ENCODE measurements at regions not wholly inside any gene's neighbourhood (a gene's known extent, or its start where the extent isn't known, plus 50 kb on each side); places are given as distances from the start of the nearest gene placed in this dataset.

- TF ChIP-seq POLR2A (IDR thresholded peaks at IDR 0.05) = no peak
- TF ChIP-seq, protein P1, sequence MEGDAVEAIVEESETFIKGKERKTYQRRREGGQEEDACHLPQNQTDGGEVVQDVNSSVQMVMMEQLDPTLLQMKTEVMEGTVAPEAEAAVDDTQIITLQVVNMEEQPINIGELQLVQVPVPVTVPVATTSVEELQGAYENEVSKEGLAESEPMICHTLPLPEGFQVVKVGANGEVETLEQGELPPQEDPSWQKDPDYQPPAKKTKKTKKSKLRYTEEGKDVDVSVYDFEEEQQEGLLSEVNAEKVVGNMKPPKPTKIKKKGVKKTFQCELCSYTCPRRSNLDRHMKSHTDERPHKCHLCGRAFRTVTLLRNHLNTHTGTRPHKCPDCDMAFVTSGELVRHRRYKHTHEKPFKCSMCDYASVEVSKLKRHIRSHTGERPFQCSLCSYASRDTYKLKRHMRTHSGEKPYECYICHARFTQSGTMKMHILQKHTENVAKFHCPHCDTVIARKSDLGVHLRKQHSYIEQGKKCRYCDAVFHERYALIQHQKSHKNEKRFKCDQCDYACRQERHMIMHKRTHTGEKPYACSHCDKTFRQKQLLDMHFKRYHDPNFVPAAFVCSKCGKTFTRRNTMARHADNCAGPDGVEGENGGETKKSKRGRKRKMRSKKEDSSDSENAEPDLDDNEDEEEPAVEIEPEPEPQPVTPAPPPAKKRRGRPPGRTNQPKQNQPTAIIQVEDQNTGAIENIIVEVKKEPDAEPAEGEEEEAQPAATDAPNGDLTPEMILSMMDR (IDR thresholded peaks at IDR 0.05) = no peak
Observed at GRCh38 chr4:112942077-112942476, 107.4 kb upstream of the ANK2 start.

Data from transverse colon (tissue), 3 donors.